ENCODE measurements at regions not wholly inside any gene's neighbourhood (a gene's known extent, or its start where the extent isn't known, plus 50 kb on each side); places are given as distances from the start of the nearest gene placed in this dataset.

DNA sequence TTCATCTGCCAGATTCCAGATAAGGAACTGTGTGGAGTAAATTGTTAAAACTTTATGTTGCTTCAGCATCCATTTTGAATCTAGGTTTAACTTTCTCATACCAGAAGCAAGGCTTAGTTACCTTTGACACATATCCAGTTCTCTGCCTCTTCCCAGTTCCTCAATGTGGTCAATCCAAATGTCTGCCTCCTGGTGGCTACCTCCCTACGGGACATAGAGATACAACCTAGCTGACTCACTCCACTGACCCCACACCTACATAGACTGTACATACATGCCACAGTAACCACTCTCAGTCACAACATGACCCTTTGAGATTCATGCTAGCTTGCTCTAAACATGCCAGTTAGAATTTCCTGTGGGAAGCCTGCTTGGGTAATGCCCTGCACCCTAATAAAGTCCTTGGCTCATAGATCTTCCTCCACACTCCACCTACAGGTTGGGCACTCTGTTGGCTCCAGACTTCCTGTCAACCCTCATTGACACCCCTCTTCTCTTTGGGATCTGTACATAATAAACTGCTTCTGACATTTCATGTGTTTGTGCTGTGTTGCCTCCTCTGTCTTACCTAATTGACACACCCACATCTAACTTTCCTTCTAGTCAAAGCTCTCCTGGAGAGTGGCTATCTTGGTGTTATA is 278.1 kb downstream of the HTR7 start:
- no peak for DNase-seq (ENCODE audit: low read depth in 2 of 3, low spot score in 1 of 3)

DNA sequence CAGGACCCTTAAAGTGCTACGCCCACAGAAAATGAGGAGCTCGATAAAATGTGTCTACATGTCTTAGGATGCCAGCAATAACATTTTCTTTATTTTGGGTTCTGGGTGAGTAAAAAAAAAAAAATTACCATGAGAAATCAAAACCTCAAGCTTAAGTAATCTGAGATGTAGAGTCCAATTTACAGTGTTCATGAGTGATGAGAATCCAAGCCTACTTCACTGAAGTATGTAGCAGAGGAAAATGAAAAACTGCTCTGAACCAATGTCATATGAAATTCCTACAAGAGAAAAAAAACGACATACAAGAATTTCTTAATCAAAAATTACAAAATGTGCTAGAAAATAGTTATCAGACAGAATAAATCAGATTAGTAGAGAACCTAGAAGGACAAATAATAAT is 274.4 kb downstream of the HTR7 start:
- no peak for DNase-seq (ENCODE audit: low read depth in 2 of 3, low spot score in 1 of 3)

DNA sequence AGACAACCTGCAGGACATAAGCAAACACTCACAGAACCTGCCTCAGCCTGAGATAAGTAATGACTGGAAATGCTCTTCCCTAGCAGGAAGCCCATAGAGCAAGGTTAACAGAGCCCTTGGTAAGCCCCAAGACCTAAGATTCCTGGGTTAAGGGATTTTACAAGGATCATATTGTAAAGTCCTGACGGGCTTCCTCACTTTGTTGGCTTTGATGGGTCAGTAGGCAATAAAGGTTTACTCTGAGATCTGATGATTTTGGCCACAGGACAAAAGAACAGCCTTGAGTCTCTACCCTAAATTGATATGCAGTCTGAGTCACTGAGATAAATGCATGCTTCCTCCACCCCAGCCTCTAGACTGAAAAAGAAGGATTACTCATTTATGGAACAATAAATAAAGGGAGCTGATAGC is 270.8 kb downstream of the HTR7 start:
- DNase-seq (ENCODE audit: low read depth in 2 of 3, low spot score in 1 of 3): no peak

DNA sequence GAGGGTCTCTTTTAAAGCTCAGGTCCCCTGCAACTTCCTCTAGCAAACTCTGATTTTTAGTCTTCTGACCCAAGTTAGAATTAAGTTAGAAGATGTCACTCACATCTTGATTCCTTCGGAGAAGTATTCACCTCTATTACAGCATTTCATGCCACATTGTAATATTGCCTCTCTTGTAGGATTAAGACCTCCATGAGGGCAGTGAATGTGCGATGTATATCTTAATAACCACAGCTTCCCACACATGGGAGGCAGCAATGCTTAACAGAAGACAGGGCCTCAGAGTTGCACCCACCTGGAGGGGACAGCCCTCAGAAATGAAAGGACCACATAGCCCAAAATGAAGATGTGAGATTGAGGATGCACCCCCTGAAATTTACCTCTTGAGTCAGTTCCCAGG is 270.3 kb downstream of the HTR7 start:
- no peak for DNase-seq (ENCODE audit: low read depth in 2 of 3, low spot score in 1 of 3)

DNA sequence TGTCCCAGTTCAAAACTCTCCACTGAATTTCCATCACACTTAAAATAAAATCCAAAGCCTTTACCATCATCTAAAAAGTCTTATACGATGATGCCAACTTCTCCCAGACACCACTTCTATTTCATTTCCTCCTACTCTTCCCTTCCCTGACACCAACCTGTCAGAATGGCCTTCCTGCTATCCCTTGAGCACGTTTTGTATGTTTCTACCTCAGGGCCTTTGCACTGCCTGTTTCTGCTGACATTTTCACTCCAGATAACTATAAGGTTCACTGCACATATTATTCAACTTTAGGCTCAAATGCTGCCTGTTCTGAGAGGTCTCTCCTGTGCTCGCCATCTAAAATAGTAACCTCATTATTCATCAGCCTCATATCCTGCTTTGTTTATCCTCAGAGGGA is 269.6 kb downstream of the HTR7 start:
- no peak for DNase-seq (ENCODE audit: low read depth in 2 of 3, low spot score in 1 of 3)

DNA sequence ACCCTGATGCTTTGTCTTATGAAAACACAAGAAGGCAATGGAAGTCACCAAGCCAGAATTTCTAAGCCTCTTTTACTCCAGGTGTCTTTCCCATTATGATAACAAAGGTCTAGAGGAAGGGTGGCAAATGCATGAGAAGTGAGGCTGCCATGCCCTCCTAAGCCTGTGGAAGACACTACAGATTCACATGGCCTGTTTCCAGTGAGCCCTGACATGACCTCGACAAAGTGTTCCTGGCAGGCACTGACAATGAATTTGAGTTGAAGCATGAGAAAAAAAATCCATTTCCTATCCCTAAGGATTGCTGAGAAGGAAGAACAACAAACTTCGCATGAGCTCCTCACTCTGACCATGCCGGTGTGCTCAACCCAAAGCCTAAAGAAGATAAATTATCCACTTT is 268.0 kb downstream of the HTR7 start:
- no peak for DNase-seq (ENCODE audit: low read depth in 2 of 3, low spot score in 1 of 3)

DNA sequence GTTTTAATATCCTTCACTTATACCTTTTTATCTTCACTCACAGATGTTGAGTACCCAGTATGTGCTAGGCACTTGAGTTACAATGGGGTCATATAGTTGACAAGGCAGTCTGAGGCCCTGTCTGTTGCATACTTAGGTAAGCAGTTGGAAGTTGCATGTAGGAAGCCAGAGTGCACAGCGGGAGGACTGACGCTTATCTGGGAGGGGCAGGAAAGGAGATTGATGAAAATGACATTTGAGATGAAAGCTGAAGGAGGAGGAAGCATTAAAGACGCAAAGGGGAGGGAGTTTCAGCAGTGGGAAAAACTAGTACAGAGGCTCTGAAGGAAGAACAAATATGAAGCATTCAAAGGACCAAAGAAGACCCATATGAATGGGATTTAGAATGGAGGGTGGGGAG is 266.2 kb downstream of the HTR7 start:
- no peak for DNase-seq (ENCODE audit: low read depth in 2 of 3, low spot score in 1 of 3)

DNA sequence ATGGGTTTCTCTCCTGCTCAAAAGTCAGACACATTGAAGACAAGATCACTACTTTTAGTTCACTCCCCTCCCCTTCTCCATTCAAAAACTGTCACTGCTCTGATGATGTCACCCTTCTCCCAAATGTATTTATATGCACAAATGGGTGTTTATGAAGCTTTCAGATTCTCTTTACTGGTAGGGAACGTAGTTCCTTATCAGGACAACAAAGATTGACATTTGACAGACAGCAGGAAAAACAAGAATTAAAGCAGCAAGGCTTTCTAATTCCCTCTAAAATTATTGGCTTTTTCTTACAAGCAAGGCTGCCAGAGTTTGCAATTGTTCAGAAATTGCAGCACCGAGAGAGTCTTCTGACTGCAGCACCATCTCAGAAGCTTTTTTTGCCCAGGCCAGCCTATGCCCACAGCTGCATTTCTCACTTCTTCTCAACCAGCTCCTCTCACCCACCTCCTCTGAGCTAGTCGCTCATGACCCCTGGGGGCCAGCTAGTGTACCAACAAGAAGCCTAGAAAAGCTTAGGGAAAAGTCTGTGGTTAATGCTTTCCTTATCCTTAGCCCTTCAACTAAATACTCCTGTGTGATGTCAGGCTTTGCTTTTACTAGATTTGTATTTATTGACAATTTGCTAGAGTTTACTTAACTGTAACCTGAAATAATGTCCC is 265.1 kb downstream of the HTR7 start:
- DNase-seq (ENCODE audit: low read depth in 2 of 3, low spot score in 1 of 3): no peak

DNA sequence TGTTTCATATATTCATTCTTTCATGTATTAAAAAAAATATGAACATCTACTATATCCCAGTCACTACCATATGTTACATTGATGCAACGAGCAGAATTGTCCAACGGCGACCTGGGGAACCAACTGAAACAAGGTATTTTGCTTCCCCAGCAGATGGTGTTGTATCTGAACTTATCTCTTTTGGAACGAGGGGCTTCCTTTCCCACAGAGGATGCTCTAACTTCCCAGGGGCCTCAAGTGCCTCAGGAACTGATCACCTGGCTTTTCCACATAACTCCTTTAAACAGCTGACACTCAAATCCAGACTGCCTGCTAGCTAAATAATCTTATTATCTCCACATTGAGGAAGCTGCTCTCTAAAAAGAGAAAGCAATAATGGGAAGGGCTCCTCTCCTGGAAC is 259.3 kb downstream of the HTR7 start:
- DNase-seq (ENCODE audit: low read depth in 2 of 3, low spot score in 1 of 3): no peak

DNA sequence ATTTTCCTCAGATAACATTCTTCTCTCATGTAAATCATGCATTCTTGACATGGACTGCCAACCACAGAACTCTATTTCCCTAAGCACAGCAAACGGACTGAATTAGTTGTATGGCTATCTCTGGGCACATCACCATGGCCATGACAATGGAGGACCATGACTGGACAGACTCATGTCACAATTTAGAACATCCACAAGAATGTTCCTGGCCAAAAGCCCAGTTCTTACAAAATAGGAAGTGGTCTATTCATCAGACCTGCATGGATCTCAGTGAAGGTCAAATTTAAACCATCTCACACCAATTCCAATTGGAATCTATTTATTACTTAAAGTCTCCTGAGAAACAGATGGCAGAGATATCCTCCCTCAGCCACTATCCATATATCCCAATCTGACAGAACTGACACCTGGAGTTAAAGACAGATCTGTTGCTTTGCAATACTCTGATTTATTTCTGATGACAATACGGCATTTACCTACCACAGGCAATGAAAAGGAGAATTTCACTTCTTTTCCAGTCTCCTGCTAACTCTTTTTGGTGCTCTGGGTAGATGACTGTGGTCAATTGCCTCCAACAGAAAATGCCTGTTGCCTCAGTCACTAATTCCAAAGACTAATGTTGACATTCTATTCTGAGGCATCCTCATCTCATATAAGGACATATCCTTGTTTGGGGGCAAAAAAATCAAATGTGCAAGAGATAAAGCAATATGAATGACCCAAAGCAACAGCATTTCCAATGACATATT is 254.8 kb downstream of the HTR7 start:
- DNase-seq (ENCODE audit: low read depth in 2 of 3, low spot score in 1 of 3): no peak

DNA sequence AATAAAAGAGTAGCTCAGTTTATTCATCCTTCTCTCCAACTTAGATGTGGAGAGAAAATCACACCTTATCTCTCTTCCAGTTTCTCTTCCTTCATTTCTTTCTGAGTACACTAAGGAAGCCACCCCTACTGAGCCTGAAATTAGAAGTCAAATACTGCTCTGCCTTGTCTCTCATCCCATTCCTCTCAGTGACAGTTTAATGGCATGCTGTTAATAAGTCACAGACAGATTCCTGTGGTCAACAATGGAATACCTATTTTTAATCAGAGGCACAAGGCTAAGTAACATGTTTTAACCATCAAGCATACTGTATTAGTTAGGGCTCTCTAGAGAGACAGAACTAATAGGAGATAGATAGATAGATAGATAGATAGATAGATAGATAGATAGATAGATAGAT is 253.2 kb downstream of the HTR7 start:
- no peak for DNase-seq (ENCODE audit: low read depth in 2 of 3, low spot score in 1 of 3)

DNA sequence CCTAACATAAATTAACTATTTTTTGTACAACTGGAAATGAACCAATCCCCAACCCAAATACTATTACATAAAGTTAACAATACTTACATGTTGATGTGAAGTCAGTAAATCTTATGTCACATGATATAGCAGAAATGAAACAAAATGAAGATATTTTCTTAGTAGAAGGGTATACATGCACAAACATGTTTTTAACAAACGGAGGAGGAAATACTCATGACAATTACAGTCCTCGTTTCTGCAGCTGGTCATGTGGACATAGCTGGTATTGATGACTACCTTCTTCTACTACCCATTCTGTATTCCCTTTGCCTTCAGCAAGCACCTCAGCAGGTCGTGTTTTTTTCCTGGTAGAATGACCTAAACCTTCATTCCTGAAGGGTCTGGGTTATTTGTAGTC is 252.3 kb downstream of the HTR7 start:
- no peak for DNase-seq (ENCODE audit: low read depth in 2 of 3, low spot score in 1 of 3)

DNA sequence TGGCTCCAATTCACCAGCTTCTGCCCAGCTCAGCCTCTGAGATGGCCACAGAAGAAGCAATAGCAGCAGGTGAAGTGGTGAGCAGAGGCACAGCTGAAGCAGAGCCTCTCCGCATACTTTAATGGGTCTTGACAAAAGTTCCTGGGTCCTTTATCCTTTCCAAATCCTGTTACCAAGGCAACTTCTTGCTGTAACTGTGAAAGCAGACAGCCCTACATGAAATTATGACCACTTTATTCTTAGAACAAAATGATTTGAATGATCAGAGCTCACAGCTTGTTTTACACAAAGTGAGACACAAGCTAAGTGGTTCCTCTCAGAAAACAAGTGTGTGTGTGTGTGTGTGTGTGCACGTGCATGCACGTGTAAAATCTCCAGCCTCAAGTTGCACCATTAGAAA is 245.6 kb downstream of the HTR7 start:
- no peak for DNase-seq (ENCODE audit: low read depth in 2 of 3, low spot score in 1 of 3)

DNA sequence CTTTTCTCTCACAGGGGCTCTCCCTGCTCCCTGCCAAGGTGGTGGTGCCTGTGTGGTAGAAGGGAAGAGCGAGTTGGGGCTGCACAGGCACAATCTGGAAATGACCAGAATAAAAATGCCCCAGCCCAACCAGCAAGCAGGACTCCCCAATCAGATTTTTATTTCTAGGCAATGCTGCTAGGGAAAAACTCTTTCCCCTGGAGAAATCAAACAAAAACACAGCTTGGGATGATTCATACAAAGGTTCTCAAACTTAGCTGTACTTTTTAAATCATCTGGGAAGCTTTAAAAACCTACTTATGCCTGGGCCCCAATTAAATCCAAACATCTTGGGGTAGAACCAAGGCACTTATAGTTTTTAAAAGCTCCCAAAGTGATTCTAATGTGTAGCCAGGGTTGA is 243.2 kb downstream of the HTR7 start:
- no peak for DNase-seq (ENCODE audit: low read depth in 2 of 3, low spot score in 1 of 3)

DNA sequence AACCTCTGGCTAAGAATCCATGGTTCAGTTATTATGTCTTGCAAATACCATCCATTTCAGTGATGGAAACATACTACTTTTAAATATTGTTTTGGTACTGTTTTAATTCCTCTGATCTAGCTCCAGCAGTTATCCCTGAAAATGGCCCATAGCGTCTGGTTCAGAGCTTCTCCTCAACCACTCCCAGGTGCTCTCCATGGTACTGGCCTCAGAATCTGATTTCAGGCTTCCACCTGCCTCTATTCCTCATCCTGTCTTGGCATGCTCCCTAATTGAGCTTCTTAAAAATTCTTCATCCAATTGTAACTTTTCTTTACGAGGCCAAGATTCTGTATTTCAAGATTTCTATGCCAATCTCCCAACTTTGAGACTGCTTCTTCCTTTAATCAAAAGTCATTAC is 236.3 kb downstream of the HTR7 start:
- no peak for DNase-seq (ENCODE audit: low read depth in 2 of 3, low spot score in 1 of 3)

DNA sequence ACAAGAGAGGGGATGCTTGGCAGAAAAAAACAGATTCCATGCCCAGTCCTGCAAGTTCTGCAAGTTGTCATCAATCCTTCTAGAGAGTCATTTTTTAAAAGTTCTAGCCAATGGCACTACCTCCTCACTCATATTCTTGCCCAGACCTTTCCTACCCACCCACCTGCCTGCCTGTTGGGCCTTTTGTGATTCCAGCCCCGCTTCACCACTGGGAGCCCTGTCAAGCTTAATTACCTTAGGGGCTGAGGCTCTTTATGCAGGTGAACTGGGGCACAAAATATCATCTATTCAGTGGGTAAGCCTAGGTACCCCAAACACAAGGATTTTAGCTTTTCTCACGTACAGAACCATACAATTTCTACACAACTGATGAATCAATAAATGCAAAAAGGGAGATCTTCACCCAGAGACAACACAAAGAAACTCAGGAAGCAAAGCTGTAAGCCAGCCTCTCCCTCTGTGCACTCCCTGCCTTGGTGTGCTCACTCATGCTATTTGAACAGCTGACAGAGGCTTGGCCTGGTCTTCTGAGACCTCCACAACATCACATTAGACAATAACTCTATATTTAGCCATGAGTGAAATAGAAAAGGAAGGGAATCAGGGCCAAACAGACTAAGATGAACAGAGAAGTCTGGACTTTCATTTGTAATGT is 222.6 kb downstream of the HTR7 start:
- no peak for DNase-seq (ENCODE audit: low read depth in 2 of 3, low spot score in 1 of 3)

DNA sequence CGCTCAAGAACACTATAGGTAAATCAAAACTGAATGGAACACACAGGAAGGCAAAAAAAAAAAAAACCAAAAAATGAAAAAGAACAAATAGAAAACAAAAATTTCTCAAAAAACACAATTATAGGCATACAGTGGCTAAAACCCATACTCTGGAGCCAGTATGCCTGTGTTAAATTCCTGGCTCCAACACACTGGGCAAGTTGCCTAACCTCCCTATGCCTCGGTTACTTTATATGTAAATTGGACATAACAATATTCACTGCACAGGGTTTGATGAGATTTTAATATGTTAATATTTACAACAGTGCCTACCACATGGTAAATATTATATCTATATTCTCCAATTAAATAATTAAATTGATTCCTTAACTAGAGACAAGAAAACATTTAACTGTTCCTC is 217.1 kb downstream of the HTR7 start:
- DNase-seq (ENCODE audit: low read depth in 2 of 3, low spot score in 1 of 3): no peak

DNA sequence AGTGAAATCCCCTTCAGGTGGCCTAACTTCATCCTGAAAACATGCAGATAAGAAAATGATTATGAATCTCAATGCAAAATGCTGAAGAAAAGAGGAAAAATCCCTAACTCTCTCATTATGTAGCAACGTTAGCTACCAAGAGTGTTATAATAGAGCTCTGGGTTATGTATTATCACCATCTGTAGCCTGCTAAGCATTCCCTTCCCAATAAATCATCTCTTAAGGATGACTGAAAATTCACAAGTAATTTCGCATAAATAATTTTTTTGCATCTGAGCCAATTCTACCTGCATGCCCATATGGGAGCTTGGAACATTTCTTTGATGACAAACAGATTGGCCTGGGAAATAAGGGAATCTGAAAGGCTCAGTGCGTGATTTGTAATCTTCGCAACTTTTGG is 216.1 kb downstream of the HTR7 start:
- DNase-seq (ENCODE audit: low read depth in 2 of 3, low spot score in 1 of 3): no peak

DNA sequence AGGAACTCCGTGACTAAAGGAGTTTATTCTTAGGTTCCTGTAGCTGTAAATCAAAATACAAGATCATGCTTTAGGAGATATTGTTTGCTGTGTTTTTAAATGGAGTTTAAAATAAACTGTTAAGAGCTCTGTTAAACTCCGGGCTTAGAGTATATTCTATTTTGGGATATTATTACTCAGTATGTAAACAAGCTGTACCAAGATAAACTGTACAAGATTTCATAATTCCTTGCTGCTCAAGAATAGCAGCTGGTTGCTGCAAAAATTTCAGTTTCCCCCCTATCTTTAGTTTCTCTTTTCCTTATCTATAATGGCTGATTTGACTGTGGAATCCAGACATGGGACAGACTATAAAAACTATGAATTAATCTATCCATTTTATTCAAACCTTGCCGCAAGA is 215.7 kb downstream of the HTR7 start:
- DNase-seq (ENCODE audit: low read depth in 2 of 3, low spot score in 1 of 3): no peak

DNA sequence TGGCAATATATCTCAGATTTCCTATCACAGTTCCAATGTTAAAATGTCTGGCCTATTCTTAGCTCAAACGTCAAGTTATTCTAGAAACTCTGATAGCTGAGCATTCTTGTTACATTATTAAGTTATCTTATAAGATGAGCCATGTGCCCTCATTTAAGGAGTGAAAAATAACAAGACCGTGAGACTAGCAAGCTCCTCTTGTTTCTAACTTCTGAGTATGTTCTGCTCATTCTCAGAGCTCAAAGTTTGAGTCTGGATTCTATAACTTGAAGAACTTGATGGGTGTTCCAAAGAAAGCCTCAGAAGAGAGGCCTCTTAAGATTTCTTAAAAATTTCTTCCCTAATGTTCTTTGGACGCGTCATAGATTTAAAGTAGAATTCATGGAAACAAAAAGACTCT is 215.2 kb downstream of the HTR7 start:
- no peak for DNase-seq (ENCODE audit: low read depth in 2 of 3, low spot score in 1 of 3)

DNA sequence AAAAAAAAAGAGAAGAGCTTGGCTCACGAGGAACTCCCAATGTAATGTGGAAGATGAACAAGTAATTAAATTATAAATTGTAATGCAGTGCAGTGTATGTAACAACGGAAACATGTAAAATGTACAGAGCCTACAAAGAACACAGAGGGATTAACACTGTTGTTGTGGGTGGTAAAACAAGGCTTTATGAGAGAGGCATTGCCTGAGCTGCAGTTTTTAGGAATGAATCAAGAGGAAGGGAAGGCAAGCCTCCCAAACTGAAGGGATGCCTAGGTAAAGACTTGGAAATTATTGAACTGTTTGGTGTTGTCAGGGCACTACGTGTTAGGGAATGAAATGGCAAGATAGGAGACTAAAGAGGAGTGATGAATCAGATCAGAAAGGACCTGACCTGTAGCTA is 213.7 kb downstream of the HTR7 start:
- DNase-seq (ENCODE audit: low read depth in 2 of 3, low spot score in 1 of 3): no peak

DNA sequence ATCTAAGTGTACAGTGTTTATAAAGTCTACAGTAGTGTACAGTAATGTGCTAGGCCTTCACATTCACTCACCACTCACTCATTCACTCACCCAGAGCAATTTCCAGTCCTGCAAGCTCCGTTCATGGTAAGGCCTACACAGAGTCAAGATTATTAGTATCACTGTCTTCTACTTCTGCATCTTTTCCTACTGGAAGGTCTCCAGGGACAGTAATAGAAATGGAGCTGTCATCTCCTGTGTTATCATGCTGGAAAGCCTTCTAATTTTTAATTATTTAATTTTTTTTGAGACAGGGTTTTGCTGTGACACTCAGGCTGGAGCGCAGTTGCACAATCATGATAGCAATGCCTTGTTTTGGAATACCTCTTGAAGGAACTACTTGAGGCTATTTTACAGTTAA is 207.0 kb downstream of the HTR7 start:
- no peak for DNase-seq (ENCODE audit: low read depth in 2 of 3, low spot score in 1 of 3)
